HepG2 (cell line): ENCODE measurements at regions not wholly inside any gene's neighbourhood (a gene's known extent, or its start where the extent isn't known, plus 50 kb on each side); places are given as distances from the start of the nearest gene placed in this dataset.

Experiments
- ATAC-seq: fragments of 200-7000 bp; cut with Tn5 transposase; 3 replicates; pipeline ENCODE4 v1.9.1; 2020; ENCODE audit warnings: mild to moderate bottlenecking, moderate library complexity
- BruUV-seq: library from RNA; stranded (reverse); fragments of 400-500 nt; replicated peaks from 2 replicates; lab custom pipeline; 2021; lab: Mats Ljungman, UMichigan
- CTCF ChIA-PET: fragments of 300-600 bp; formaldehyde crosslinking; extraction: SDS; loops from one replicate; lab custom pipeline; 2021; ENCODE audit warnings: low total read pairs, inconsistent platforms, low intra/inter-chr PET ratio; lab: Yijun Ruan, JAX
- POLR2A ChIA-PET: fragments of 350-600 bp; sonication (Branson Sonifier 250); formaldehyde crosslinking; loops from one replicate; lab custom pipeline; 2020; ENCODE audit warnings: antibody characterized with exemption, inconsistent platforms; lab: Yijun Ruan, JAX
- DNase-seq: peaks from one replicate; pipeline ENCODE4 v3.0.0-alpha.2; 2015; ENCODE audit warnings: low spot score
- FAIRE-seq: peaks from 3 replicates; lab custom pipeline; 2011; peaks lifted over from hg19 to GRCh38; lab: Jason Lieb, UNC
- H2AFZ ChIP-seq: one replicate; pipeline ENCODE4 v1.6.1; 2011; ENCODE audit warnings: low read length, inconsistent platforms
- H3K27ac ChIP-seq: fragments of 300-600 bp; 3 replicates; pipeline ENCODE4 v1.8.0; 2011; ENCODE audit warnings: mixed run types, mild to moderate bottlenecking, mixed read lengths, low read length, inconsistent platforms; ENCODE audit not compliant: insufficient read depth; ENCODE audit errors: extremely low read length
- H3K27me3 ChIP-seq, 2 experiments: fragments of 200-600 bp in 1 of 2; 2 replicates in 1 of 2; 3 replicates in 1 of 2; pipeline versions ENCODE4 v1.6.0 to v1.8.0; 2011; ENCODE audit warnings: low read length in 2 of 2, mild to moderate bottlenecking in 2 of 2, moderate library complexity in 2 of 2, inconsistent platforms in 1 of 2; ENCODE audit not compliant: insufficient read depth in 2 of 2, control insufficient read depth in 1 of 2
- H3K36me3 ChIP-seq, 2 experiments: fragments of 200-600 bp in 1 of 2; replicated peaks in 1 of 2; 2 replicates in 1 of 2; 3 replicates in 1 of 2; pipeline versions ENCODE4 v1.5.1 to v1.8.0; 2011; ENCODE audit warnings: low read length in 2 of 2, inconsistent platforms in 1 of 2; ENCODE audit not compliant: insufficient read depth in 2 of 2, control insufficient read depth in 1 of 2
- H3K4me1 ChIP-seq: 2 replicates; pipeline ENCODE4 v1.5.1; 2012; ENCODE audit warnings: low read length, inconsistent platforms; ENCODE audit not compliant: insufficient read depth
- H3K4me2 ChIP-seq: 2 replicates; pipeline ENCODE4 v1.6.0; 2011; ENCODE audit warnings: low read depth, low read length, inconsistent platforms
- H3K4me3 ChIP-seq, 3 experiments: fragments of 200-600 bp in 1 of 3; sonication (generic), shearing (Covaris generic) in 1 of 3; replicated peaks in 1 of 3; 2 replicates each; pipeline ENCODE4 v1.5.1; 2011 to 2016; ENCODE audit warnings: low read length in 3 of 3, inconsistent platforms in 2 of 3, low read depth in 2 of 3, mild to moderate bottlenecking in 2 of 3, control low read depth in 1 of 3, mixed read lengths in 1 of 3; ENCODE audit not compliant: insufficient read depth in 1 of 3
- H3K79me2 ChIP-seq: one replicate; pipeline ENCODE4 v1.6.1; 2011; ENCODE audit warnings: low read length, inconsistent platforms; ENCODE audit not compliant: insufficient read depth
- H3K9ac ChIP-seq: 2 replicates; pipeline ENCODE4 v1.6.0; 2011; ENCODE audit warnings: mild to moderate bottlenecking, low read depth, low read length, inconsistent platforms; ENCODE audit not compliant: insufficient read depth
- H3K9me3 ChIP-seq: 2 replicates; pipeline ENCODE4 v1.5.1; 2012; ENCODE audit warnings: mild to moderate bottlenecking, low read length
- H4K20me1 ChIP-seq: 2 replicates; pipeline ENCODE4 v1.6.0; 2011; ENCODE audit warnings: inconsistent platforms, mild to moderate bottlenecking, low read length, moderate library complexity; ENCODE audit not compliant: insufficient read depth
- CCAR2 ChIP-seq: fragments of 200-400 bp; formaldehyde crosslinking; optimal IDR thresholded peaks from 2 replicates; pipeline ENCODE3; 2018; ENCODE audit warnings: low read depth, mild to moderate bottlenecking, low read length, moderate library complexity
- ETV6 ChIP-seq: sonication (generic); formaldehyde crosslinking; conservative IDR thresholded peaks from 2 replicates; pipeline ENCODE4 v1.4.0; 2020; ENCODE audit warnings: missing genetic modification reagents
- HNF4G ChIP-seq, 2 experiments: sonication (generic) in 1 of 2; formaldehyde crosslinking in 1 of 2; IDR thresholded peaks; 2 replicates each; pipeline versions ENCODE4 v1.4.0 to v1.6.1; 2011 to 2020; ENCODE audit warnings: borderline replicate concordance in 2 of 2, low read depth in 2 of 2, mild to moderate bottlenecking in 2 of 2, low read length in 1 of 2, missing genetic modification reagents in 1 of 2, moderate library complexity in 1 of 2
- JUND ChIP-seq: sonication (generic); formaldehyde crosslinking; IDR thresholded peaks from 2 replicates; pipeline ENCODE4 v1.8.0; 2022; ENCODE audit warnings: mild to moderate bottlenecking, missing genetic modification reagents
- MAZ ChIP-seq, 2 experiments: sonication (generic) in 1 of 2; formaldehyde crosslinking in 1 of 2; IDR thresholded peaks; 2 replicates each; pipeline versions ENCODE4 v1.5.0 to v1.6.1; 2012 to 2020; ENCODE audit warnings: low read depth in 2 of 2, mild to moderate bottlenecking in 2 of 2, borderline replicate concordance in 1 of 2, improper control_type of control experiment in 1 of 2, low read length in 1 of 2, missing genetic modification reagents in 1 of 2, moderate library complexity in 1 of 2
- MLXIP ChIP-seq: sonication (generic); formaldehyde crosslinking; IDR thresholded peaks from 2 replicates; pipeline ENCODE4 v1.9.0; 2021; ENCODE audit warnings: missing genetic modification reagents, borderline replicate concordance
- NCOR1 ChIP-seq: fragments of 200-600 bp; sonication (generic); IDR thresholded peaks from 2 replicates; pipeline ENCODE4 v1.7.0; 2017; ENCODE audit warnings: antibody characterized with exemption, low read length, borderline replicate concordance
- NR1H2 ChIP-seq: sonication (generic); formaldehyde crosslinking; IDR thresholded peaks from 2 replicates; pipeline ENCODE4 v1.8.1; 2022; ENCODE audit warnings: low read depth, missing genetic modification reagents, borderline replicate concordance
- POGK ChIP-seq: sonication (generic); formaldehyde crosslinking; conservative IDR thresholded peaks from 2 replicates; pipeline ENCODE4 v1.8.0; 2022; ENCODE audit warnings: mild to moderate bottlenecking, moderate library complexity, missing genetic modification reagents
- RORA ChIP-seq: sonication (generic); formaldehyde crosslinking; IDR thresholded peaks from 2 replicates; pipeline ENCODE4 v1.5.0; 2020; ENCODE audit warnings: mild to moderate bottlenecking, missing genetic modification reagents, moderate library complexity
- SP1 ChIP-seq, 2 experiments: fragments of 450-650 bp in 1 of 2; sonication (generic) in 1 of 2; formaldehyde crosslinking in 1 of 2; IDR thresholded peaks; 2 replicates each; pipeline versions ENCODE4 v1.4.0 to v1.6.1; 2016 to 2020; ENCODE audit warnings: missing genetic modification reagents in 1 of 2
- TAF1 ChIP-seq: sonication (generic); formaldehyde crosslinking; IDR thresholded peaks from 2 replicates; pipeline ENCODE4 v1.4.0; 2020; ENCODE audit warnings: missing genetic modification reagents
- TBX3 ChIP-seq: fragments of 450-650 bp; IDR thresholded peaks from 2 replicates; pipeline ENCODE4 v1.6.1; 2017; ENCODE audit warnings: antibody characterized with exemption, mild to moderate bottlenecking, inconsistent platforms, borderline replicate concordance
- ZBTB1 ChIP-seq: sonication (generic); formaldehyde crosslinking; IDR thresholded peaks from 2 replicates; pipeline ENCODE4 v1.4.0; 2020; ENCODE audit warnings: missing genetic modification reagents, borderline replicate concordance
- ZNF10 ChIP-seq: sonication (generic); formaldehyde crosslinking; IDR thresholded peaks from 2 replicates; pipeline ENCODE4 v1.4.0; 2020; ENCODE audit warnings: mild to moderate bottlenecking, low read depth, missing genetic modification reagents, borderline replicate concordance
- ZNF180 ChIP-seq: sonication (generic); formaldehyde crosslinking; IDR thresholded peaks from 2 replicates; pipeline ENCODE4 v1.4.0; 2020; ENCODE audit warnings: low read depth, missing genetic modification reagents, borderline replicate concordance
- ZNF329 ChIP-seq: sonication (generic); formaldehyde crosslinking; IDR thresholded peaks from 2 replicates; pipeline ENCODE4 v1.9.0; 2021; ENCODE audit warnings: low read depth, mild to moderate bottlenecking, missing genetic modification reagents
- ZNF333 ChIP-seq: sonication (generic); formaldehyde crosslinking; IDR thresholded peaks from 2 replicates; pipeline ENCODE4 v1.4.0; 2020; ENCODE audit warnings: mild to moderate bottlenecking, missing genetic modification reagents, borderline replicate concordance
- ZNF496 ChIP-seq: sonication (generic); formaldehyde crosslinking; IDR thresholded peaks from 2 replicates; pipeline ENCODE4 v1.8.1; 2023; ENCODE audit warnings: mild to moderate bottlenecking, moderate library complexity, missing genetic modification reagents; ENCODE audit not compliant: insufficient replicate concordance
- ZNF619 ChIP-seq: sonication (generic); formaldehyde crosslinking; IDR thresholded peaks from 2 replicates; pipeline ENCODE4 v1.4.0; 2020; ENCODE audit warnings: mild to moderate bottlenecking, missing genetic modification reagents
- WGBS: methylation state at CpG from one replicate; pipeline ENCODE4 v1.1.6; 2017; ENCODE audit warnings: low lambda C conversion rate; 5-methylcytosine and 5-hydroxymethylcytosine counted together
- in situ Hi-C: cut with HindIII; loops from 2 replicates; pipeline ENCODE4 v1.10.0; 2017; ENCODE audit warnings: low pct_unique_long_range_greater_than_20kb; ENCODE audit not compliant: extremely low pct_ligation_motif_present
- intact Hi-C: fragments of 100-400 bp; cut with micrococcal nuclease; formaldehyde crosslinking; loops from one replicate; pipeline ENCODE4 v1.10.0; 2022; ENCODE audit not compliant: unreplicated experiment

GRCh38 chrX:82813671-82814078 is 694.4 kb upstream of the POU3F4 start (continued):
- no peak for TF ChIP-seq ZNF10 (CRISPR knock-in tag)
- TF ChIP-seq JUND (CRISPR knock-in tag): no peak
- no peak for TF ChIP-seq SP1 (IDR thresholded peaks at IDR 0.05)
- TF ChIP-seq SP1 (CRISPR knock-in tag; IDR thresholded peaks at IDR 0.05): no peak
- TF ChIP-seq NR1H2: no peak
- no peak for TF ChIP-seq TBX3
- TF ChIP-seq ZNF333: no peak
- no peak for TF ChIP-seq CCAR2
- no peak for TF ChIP-seq MLXIP (CRISPR knock-in tag)

GRCh38 chrX:82816001-82816400 is 692.1 kb upstream of the POU3F4 start:
- no peak overlapping the region for H2AFZ ChIP-seq
- BruUV-seq: no TSS peak
- intact Hi-C loops: no loop called here
- TF ChIP-seq RORA (CRISPR knock-in tag) (no peak), ZBTB1 (no peak), ZNF496 (no peak), ZNF329 (CRISPR knock-in tag) (no peak), MAZ (IDR thresholded peaks at IDR 0.05; ENCODE audit: borderline replicate concordance, low read depth, low read length) (no peak), MAZ (CRISPR knock-in tag; IDR thresholded peaks at IDR 0.05; ENCODE audit: low read depth) (no peak), ZNF619 (no peak), ZNF180 (CRISPR knock-in tag) (no peak), TAF1 (CRISPR knock-in tag) (no peak), NCOR1 (no peak), POGK (CRISPR knock-in tag) (no peak), ETV6 (CRISPR knock-in tag) (no peak), HNF4G (IDR thresholded peaks at IDR 0.05; ENCODE audit: borderline replicate concordance, low read depth, low read length) (no peak), HNF4G (CRISPR knock-in tag; IDR thresholded peaks at IDR 0.05; ENCODE audit: borderline replicate concordance, low read depth) (no peak)

More at GRCh38 chrX:82816001-82816400, 692.1 kb upstream of the POU3F4 start:
- ATAC-seq: no peak
- DNase-seq: no peak
- Histone ChIP-seq H3K9me3 (peaks cover 20% of the 10 kb centered on the region; the same call in 1 of the 2 replicates), H3K4me2 (no peak overlapping the region), H3K9ac (no peak overlapping the region), H3K4me3 (no peak overlapping the region), H3K4me1 (no peaks in the 10 kb centered on the region), H3K27ac (no peak overlapping the region), H4K20me1 (no peaks in the 10 kb centered on the region), H3K79me2 (no peaks in the 10 kb centered on the region), H3K27me3 (no peaks in the 10 kb centered on the region), H3K36me3 (no peaks in the 10 kb centered on the region)
- POLR2A ChIA-PET: no interaction called here
- CTCF ChIA-PET: no interaction called here
- in situ Hi-C loops: no loop called here
- 33% methylated on average over 3 of the region's 3 CpGs for WGBS
- no peak for FAIRE-seq
